ENCODE measurements at regions not wholly inside any gene's neighbourhood (a gene's known extent, or its start where the extent isn't known, plus 50 kb on each side); places are given as distances from the start of the nearest gene placed in this dataset.

GRCh38 chr2:221215487-221215886 is 356.6 kb downstream of the EPHA4 start:
- Histone ChIP-seq H3K4me3 (no peak overlapping the region), H3K27me3 (no peaks in the 10 kb centered on the region), H3K9me3 (no peaks in the 10 kb centered on the region), H3K36me3 (no peaks in the 10 kb centered on the region), H3K27ac (no peak overlapping the region), H3K4me1 (no peaks in the 10 kb centered on the region)
- TF ChIP-seq POLR2A (IDR thresholded peaks at IDR 0.05) (no peak), CTCF (IDR thresholded peaks at IDR 0.05) (no peak), POLR2AphosphoS5 (IDR thresholded peaks at IDR 0.05) (no peak), EP300 (IDR thresholded peaks at IDR 0.05) (no peak)
- no peak for DNase-seq
- intact Hi-C loops (cut with DNase I; ENCODE audit: low total_unique reads), result no loop called here
- WGBS, 5 donors, result 68 to 100% (median 91%) methylated on average over 1 of the region's 1 CpG

GRCh38 chr2:221216636-221217035 is 355.5 kb downstream of the EPHA4 start:
- no peaks in the 10 kb centered on the region for H3K9me3 ChIP-seq
- TF ChIP-seq EP300 (IDR thresholded peaks at IDR 0.05) (no peak), POLR2AphosphoS5 (IDR thresholded peaks at IDR 0.05) (no peak), POLR2A (IDR thresholded peaks at IDR 0.05) (no peak), CTCF (IDR thresholded peaks at IDR 0.05) (no peak)
- no peaks in the 10 kb centered on the region for H3K36me3 ChIP-seq
- WGBS, 5 donors, result 60 to 73% (median 63%) methylated on average over 3 of the region's 3 CpGs
- no peak overlapping the region for H3K4me3 ChIP-seq
- H3K27ac ChIP-seq, result no peak overlapping the region
- H3K4me1 ChIP-seq, result no peaks in the 10 kb centered on the region
- DNase-seq, result no peak
- H3K27me3 ChIP-seq, result no peaks in the 10 kb centered on the region
- intact Hi-C loops (cut with DNase I; ENCODE audit: low total_unique reads), result no loop called here

GRCh38 chr2:221225752-221226151 is 346.4 kb downstream of the EPHA4 start:
- intact Hi-C loops (cut with DNase I; ENCODE audit: low total_unique reads), result no loop called here
- no peak overlapping the region for H3K27ac ChIP-seq
- 83 to 100% (median 88%) methylated on average over 2 of the region's 2 CpGs for WGBS, 5 donors
- H3K36me3 ChIP-seq, result no peaks in the 10 kb centered on the region
- H3K27me3 ChIP-seq, result no peaks in the 10 kb centered on the region
- H3K4me1 ChIP-seq, result no peaks in the 10 kb centered on the region
- no peaks in the 10 kb centered on the region for H3K9me3 ChIP-seq
- no peak for DNase-seq
- TF ChIP-seq POLR2A (IDR thresholded peaks at IDR 0.05) (no peak), POLR2AphosphoS5 (IDR thresholded peaks at IDR 0.05) (no peak), EP300 (IDR thresholded peaks at IDR 0.05) (no peak), CTCF (IDR thresholded peaks at IDR 0.05) (no peak)
- H3K4me3 ChIP-seq, result no peak overlapping the region

GRCh38 chr2:221228214-221228769 is 343.8 kb downstream of the EPHA4 start:
- WGBS, 5 donors, result 56 to 75% (median 63%) methylated on average over 3 of the region's 3 CpGs
- no peak for TF ChIP-seq POLR2AphosphoS5 (IDR thresholded peaks at IDR 0.05)
- no peak for TF ChIP-seq POLR2A (IDR thresholded peaks at IDR 0.05)
- TF ChIP-seq CTCF (IDR thresholded peaks at IDR 0.05), result no peak
- TF ChIP-seq EP300 (IDR thresholded peaks at IDR 0.05), result no peak
- Histone ChIP-seq H3K27ac (no peak overlapping the region), H3K36me3 (no peaks in the 10 kb centered on the region), H3K27me3 (no peaks in the 10 kb centered on the region), H3K9me3 (no peaks in the 10 kb centered on the region), H3K4me3 (no peak overlapping the region), H3K4me1 (no peaks in the 10 kb centered on the region)
- no peak for DNase-seq
- intact Hi-C loops (cut with DNase I; ENCODE audit: low total_unique reads), result no loop called here
